ENCODE measurements at regions not wholly inside any gene's neighbourhood (a gene's known extent, or its start where the extent isn't known, plus 50 kb on each side); places are given as distances from the start of the nearest gene placed in this dataset.

DNA sequence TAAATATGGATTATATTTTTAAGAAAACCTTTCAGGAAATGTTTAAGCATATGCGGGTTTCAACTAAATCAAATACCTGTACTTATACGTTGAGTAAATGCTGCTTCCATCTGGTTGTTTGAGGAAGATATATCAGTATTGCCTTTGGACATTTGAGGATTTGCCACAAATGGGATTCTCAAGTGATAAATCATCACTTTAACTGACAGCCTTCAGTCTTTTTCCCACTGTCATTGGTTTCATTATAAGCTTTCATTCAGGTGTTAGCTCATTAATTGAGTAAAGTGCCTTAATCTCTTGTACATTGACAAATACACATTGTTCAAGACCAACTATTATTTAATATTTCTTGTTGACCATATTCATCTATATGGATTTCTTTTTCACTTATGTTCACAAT is 217.2 kb downstream of the EDEM1 start:
- no peaks in the 10 kb centered on the region for H3K9me3 ChIP-seq (ENCODE audit: insufficient read depth, low read length)
- TF ChIP-seq EZH2phosphoT487 (conservative IDR thresholded peaks at IDR 0.05; ENCODE audit: low read length): no peak
- TF ChIP-seq, protein P1, sequence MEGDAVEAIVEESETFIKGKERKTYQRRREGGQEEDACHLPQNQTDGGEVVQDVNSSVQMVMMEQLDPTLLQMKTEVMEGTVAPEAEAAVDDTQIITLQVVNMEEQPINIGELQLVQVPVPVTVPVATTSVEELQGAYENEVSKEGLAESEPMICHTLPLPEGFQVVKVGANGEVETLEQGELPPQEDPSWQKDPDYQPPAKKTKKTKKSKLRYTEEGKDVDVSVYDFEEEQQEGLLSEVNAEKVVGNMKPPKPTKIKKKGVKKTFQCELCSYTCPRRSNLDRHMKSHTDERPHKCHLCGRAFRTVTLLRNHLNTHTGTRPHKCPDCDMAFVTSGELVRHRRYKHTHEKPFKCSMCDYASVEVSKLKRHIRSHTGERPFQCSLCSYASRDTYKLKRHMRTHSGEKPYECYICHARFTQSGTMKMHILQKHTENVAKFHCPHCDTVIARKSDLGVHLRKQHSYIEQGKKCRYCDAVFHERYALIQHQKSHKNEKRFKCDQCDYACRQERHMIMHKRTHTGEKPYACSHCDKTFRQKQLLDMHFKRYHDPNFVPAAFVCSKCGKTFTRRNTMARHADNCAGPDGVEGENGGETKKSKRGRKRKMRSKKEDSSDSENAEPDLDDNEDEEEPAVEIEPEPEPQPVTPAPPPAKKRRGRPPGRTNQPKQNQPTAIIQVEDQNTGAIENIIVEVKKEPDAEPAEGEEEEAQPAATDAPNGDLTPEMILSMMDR (IDR thresholded peaks at IDR 0.05; ENCODE audit: insufficient read depth, low read length, poor library complexity, severe bottlenecking): no peak
- no peak overlapping the region for H2AFZ ChIP-seq (ENCODE audit: low read depth, low read length, severe bottlenecking)
- H3K79me2 ChIP-seq (ENCODE audit: insufficient read depth, low read length): no peaks in the 10 kb centered on the region
- H3F3A ChIP-seq (ENCODE audit: insufficient read depth): no peaks in the 10 kb centered on the region
- H3K27ac ChIP-seq (ENCODE audit: low read depth, low read length): no peak overlapping the region
- no peaks in the 10 kb centered on the region; the same call in 1 of the 2 replicates for H3K9me2 ChIP-seq (replicated peaks; ENCODE audit: insufficient read depth, low read length)
- H3K4me2 ChIP-seq (ENCODE audit: low read depth, low read length, poor library complexity, severe bottlenecking): no peak overlapping the region
- H3K36me3 ChIP-seq (ENCODE audit: low read length): no peaks in the 10 kb centered on the region
- no peak overlapping the region for H3K9ac ChIP-seq (ENCODE audit: low read length)
- H4K20me1 ChIP-seq (ENCODE audit: low read depth, low read length): no peaks in the 10 kb centered on the region
- no peaks in the 10 kb centered on the region for H3K27me3 ChIP-seq (ENCODE audit: low read length)
- no peak overlapping the region for H3K4me3 ChIP-seq (ENCODE audit: insufficient read depth, low read length, poor library complexity, severe bottlenecking)

DNA sequence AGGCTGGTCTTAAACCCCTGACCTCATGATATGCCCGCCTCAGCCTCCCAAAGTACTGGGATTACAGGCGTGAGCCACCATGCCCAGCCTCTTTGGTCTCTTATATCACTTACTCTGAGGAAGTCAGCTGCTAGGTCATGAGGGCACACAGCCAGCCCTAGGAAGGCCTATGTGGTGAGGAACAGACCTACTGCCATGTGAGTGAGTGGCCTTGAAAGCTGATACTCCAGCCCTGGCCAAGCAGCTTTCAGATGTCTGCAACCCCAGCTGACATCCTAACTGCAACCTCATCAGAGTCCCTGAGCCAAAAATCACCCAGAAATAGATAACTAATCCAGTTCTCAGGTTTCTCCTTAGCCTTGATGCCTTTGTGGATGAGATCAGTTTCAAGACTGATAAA is 224.3 kb downstream of the EDEM1 start:
- H4K20me1 ChIP-seq (ENCODE audit: low read depth, low read length): no peaks in the 10 kb centered on the region
- no peaks in the 10 kb centered on the region for H3K79me2 ChIP-seq (ENCODE audit: insufficient read depth, low read length)
- H3K4me2 ChIP-seq (ENCODE audit: low read depth, low read length, poor library complexity, severe bottlenecking): no peak overlapping the region
- H3K9ac ChIP-seq (ENCODE audit: low read length): no peak overlapping the region
- no peaks in the 10 kb centered on the region for H3K9me3 ChIP-seq (ENCODE audit: insufficient read depth, low read length)
- no peaks in the 10 kb centered on the region for H3F3A ChIP-seq (ENCODE audit: insufficient read depth)
- no peak overlapping the region for H3K27ac ChIP-seq (ENCODE audit: low read depth, low read length)
- no peaks in the 10 kb centered on the region for H3K36me3 ChIP-seq (ENCODE audit: low read length)
- no peaks in the 10 kb centered on the region for H3K27me3 ChIP-seq (ENCODE audit: low read length)
- TF ChIP-seq, protein P1 (IDR thresholded peaks at IDR 0.05; ENCODE audit: insufficient read depth, low read length, poor library complexity, severe bottlenecking): no peak
- no peak for TF ChIP-seq EZH2phosphoT487 (conservative IDR thresholded peaks at IDR 0.05; ENCODE audit: low read length)
- no peaks in the 10 kb centered on the region for H3K9me2 ChIP-seq (replicated peaks; ENCODE audit: insufficient read depth, low read length)
- no peak overlapping the region for H2AFZ ChIP-seq (ENCODE audit: low read depth, low read length, severe bottlenecking)
- H3K4me3 ChIP-seq (ENCODE audit: insufficient read depth, low read length, poor library complexity, severe bottlenecking): no peak overlapping the region

DNA sequence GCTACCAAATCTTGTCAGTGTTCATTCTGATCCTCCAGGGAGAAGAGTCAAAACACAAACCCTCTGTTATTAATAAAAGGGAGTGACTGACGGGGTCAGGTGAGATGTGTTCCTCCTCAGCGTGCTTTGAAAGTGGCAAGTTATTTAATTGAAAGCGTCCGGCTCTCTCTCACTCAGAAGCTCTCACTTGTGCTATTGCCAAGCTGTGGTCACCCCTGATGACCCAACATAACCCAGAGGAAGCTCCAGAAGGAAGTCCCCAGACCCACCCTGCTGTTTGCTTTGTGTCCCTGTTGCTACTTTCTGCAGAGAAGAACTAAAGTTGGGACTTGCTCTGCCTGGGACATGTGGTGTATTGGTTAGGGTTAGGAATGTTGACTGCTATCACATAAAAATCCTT is 235.6 kb downstream of the EDEM1 start:
- Histone ChIP-seq H3F3A (ENCODE audit: insufficient read depth) (no peaks in the 10 kb centered on the region), H3K9me3 (ENCODE audit: insufficient read depth, low read length) (no peaks in the 10 kb centered on the region), H3K4me2 (ENCODE audit: low read depth, low read length, poor library complexity, severe bottlenecking) (no peak overlapping the region), H3K9ac (ENCODE audit: low read length) (no peak overlapping the region), H3K27ac (ENCODE audit: low read depth, low read length) (no peak overlapping the region), H3K27me3 (ENCODE audit: low read length) (no peaks in the 10 kb centered on the region), H2AFZ (ENCODE audit: low read depth, low read length, severe bottlenecking) (no peak overlapping the region), H4K20me1 (ENCODE audit: low read depth, low read length) (no peaks in the 10 kb centered on the region), H3K79me2 (ENCODE audit: insufficient read depth, low read length) (no peaks in the 10 kb centered on the region), H3K4me3 (ENCODE audit: insufficient read depth, low read length, poor library complexity, severe bottlenecking) (no peak overlapping the region), H3K9me2 (replicated peaks; ENCODE audit: insufficient read depth, low read length) (no peaks in the 10 kb centered on the region), H3K36me3 (ENCODE audit: low read length) (no peaks in the 10 kb centered on the region)
- TF ChIP-seq, protein P1 (IDR thresholded peaks at IDR 0.05; ENCODE audit: insufficient read depth, low read length, poor library complexity, severe bottlenecking): no peak
- TF ChIP-seq EZH2phosphoT487 (conservative IDR thresholded peaks at IDR 0.05; ENCODE audit: low read length): no peak
